HFF-Myc (cell line): ENCODE measurements at regions not wholly inside any gene's neighbourhood (a gene's known extent, or its start where the extent isn't known, plus 50 kb on each side); places are given as distances from the start of the nearest gene placed in this dataset.
"Not testable (repeated sequence)": the region's sequence is repeated elsewhere in the genome, so short reads cannot be mapped to it uniquely, and the experiment has no call there.

Source experiments
- DNase-seq: peaks from one replicate; pipeline ENCODE4 v3.0.0-alpha.2; 2011; ENCODE audit warnings: low read depth; ENCODE audit errors: extremely low read depth
- H3K4me3 ChIP-seq: replicated peaks from 2 replicates; pipeline ENCODE4 v1.5.1; 2011; ENCODE audit warnings: low read depth, mild to moderate bottlenecking, control low read depth, low read length
- TF ChIP-seq, protein P1 (sequence below): IDR thresholded peaks from 2 replicates; pipeline ENCODE4 v1.5.1; 2012; ENCODE audit warnings: mild to moderate bottlenecking, low read depth, low read length, control low read depth; ENCODE audit errors: missing control alignments

DNA sequence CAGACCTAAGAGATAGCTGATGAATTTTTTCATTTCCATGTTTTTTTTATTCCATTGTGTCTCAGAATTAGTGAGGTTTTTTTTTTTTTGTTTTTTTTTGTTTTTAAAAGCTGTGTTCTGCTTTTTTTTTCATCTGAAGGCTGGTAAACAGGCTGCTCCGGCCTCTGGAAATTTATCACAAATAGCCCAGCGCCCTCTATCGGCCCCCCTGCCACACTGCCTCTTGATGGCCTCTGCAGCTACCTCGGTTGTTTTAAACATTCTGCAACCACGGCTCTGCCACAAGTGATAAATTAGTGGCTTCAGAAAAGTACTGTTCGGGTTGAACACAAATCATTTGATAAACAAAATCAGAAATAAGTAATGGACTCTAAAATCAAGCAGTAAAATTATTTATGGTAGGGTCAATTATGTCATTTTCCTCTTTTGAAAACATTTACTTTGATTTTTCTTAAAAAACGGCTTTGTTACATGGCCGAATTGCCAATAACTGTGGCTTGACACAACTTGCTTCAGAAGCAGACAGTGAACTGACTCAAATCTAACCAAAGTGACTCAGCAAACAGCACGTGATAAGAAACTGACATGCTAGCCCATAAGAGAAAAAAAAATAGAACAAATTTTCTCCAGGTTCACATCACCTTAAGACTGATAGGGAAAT lies 87.8 kb downstream of the RSL24D1 start:
- peak; percentile 4 for DNase-seq
- H3K4me3 ChIP-seq, result no peak overlapping the region
- TF ChIP-seq, protein P1, sequence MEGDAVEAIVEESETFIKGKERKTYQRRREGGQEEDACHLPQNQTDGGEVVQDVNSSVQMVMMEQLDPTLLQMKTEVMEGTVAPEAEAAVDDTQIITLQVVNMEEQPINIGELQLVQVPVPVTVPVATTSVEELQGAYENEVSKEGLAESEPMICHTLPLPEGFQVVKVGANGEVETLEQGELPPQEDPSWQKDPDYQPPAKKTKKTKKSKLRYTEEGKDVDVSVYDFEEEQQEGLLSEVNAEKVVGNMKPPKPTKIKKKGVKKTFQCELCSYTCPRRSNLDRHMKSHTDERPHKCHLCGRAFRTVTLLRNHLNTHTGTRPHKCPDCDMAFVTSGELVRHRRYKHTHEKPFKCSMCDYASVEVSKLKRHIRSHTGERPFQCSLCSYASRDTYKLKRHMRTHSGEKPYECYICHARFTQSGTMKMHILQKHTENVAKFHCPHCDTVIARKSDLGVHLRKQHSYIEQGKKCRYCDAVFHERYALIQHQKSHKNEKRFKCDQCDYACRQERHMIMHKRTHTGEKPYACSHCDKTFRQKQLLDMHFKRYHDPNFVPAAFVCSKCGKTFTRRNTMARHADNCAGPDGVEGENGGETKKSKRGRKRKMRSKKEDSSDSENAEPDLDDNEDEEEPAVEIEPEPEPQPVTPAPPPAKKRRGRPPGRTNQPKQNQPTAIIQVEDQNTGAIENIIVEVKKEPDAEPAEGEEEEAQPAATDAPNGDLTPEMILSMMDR, result peak; percentile 87

DNA sequence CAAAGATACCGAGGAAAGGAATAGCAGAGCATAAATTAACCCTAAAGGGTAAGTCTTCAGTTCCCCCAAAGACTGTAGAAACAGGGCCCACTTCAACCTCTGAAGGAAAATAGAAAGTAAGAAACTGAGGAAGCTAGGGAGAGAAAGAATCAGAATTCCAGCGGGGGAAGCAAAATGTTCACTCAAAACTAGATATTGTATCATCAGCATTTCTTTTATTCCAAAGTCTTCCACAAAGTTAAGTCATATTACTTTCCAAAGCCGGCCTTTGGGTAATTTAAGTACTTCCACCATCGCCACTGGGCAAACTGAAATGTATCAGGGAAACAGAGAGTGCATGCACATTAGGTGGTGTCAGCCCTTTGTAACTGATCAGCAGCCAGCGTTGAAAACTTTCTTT lies 88.3 kb downstream of the RSL24D1 start:
- TF ChIP-seq, protein P1, result no peak
- DNase-seq, result no peak
- no peak overlapping the region for H3K4me3 ChIP-seq

DNA sequence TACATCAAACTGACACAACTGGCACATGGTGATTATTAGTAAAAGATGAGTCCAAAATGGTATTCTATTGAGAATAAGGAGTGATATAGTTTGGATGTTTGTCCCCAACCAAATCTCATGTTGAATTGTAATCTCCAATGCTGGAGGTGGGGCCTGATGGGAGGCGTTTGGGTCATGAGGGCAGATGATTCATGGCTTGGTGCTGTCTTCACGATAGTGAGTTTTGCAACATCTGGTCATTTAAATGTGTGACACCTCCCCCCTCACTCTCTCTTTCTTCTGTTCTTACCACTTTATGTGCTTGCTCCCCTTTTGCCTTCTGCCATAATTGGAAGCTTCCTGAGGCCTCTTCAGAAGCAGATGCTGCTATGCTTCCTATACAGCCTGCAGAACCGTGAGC lies 90.6 kb downstream of the RSL24D1 start:
- DNase-seq, result no peak
- no peak overlapping the region for H3K4me3 ChIP-seq
- TF ChIP-seq, protein P1, result no peak

DNA sequence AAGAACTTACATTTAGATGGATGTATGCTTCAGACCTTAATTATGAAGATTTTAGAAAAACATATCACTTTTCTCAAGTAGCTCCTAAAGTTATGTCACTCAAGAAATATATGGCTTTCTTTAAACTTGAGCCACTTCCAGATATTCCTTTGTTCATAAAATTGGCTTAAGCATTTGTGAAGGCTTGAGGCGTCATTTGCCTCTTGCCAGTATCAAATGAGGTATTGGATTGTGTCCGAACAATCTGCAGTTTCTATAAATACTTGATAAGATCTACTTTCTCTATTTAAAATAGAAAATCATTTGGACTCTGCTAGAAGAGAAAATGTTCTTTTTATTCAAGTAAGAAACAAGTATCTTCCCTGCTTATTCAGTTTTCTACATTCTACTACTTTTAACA lies 102.6 kb downstream of the RSL24D1 start:
- TF ChIP-seq, protein P1, result no peak
- DNase-seq, result no peak
- no peak overlapping the region for H3K4me3 ChIP-seq

DNA sequence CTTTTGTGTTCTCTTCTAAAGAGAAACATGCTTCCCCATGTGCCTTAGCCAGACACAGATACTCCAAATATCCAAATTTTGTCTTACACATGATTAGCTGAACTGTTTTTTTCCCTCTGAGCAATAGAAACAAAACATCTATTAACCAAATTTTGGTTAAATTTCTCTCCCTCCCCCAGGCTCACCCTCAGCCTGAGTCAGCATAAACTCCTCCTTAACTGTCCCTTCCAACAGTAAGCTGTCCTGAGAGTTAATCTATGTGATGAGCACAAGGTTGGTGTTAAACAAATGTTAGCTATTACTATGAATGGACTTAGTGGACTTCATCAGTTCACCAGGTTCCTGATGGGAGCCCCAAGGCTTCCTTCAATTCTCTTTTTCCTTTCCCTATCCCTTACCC lies 108.5 kb downstream of the RSL24D1 start:
- DNase-seq, result no peak
- no peak overlapping the region for H3K4me3 ChIP-seq
- TF ChIP-seq, protein P1, result no peak

DNA sequence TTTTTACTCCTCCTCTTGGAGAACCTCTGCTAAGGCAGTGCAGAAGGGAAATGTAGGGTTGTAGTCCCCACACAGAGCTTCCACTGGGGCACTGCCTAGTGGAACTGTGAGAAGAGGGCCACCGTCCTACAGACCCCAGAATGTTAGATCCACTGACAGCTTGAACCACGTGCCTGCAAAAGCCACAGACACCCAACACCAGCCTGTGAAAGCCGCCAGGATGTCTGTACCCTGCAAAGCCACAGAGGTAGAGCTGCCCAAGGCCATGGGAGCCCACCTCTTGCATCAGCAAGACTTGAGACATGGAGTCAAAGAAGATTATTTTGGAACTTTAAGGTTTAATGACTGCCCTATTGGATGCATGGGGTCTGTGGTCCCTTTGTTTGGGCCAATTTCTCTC lies 112.1 kb downstream of the RSL24D1 start:
- DNase-seq, result no peak
- TF ChIP-seq, protein P1, result no peak
- H3K4me3 ChIP-seq, result no peak overlapping the region

DNA sequence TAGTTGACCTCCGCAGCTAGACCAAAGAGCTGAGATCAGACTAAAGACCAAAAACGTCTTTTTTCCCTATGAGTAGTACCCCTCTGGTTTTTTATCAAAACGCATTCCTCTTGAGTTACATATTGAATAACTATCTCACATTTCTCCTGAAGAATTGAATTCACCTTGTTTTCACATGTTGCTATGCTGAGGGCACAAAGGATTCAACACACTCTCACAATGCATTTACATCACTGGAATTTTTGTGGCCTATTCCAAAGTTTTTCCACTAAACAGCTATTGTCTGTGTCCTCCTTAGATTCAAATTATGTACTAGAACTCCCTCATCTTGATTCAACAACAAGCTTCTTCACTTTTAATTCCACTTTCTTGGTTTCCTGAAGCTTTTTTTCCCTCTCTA lies 112.5 kb downstream of the RSL24D1 start:
- TF ChIP-seq, protein P1, result no peak
- no peak for DNase-seq
- no peak overlapping the region for H3K4me3 ChIP-seq

DNA sequence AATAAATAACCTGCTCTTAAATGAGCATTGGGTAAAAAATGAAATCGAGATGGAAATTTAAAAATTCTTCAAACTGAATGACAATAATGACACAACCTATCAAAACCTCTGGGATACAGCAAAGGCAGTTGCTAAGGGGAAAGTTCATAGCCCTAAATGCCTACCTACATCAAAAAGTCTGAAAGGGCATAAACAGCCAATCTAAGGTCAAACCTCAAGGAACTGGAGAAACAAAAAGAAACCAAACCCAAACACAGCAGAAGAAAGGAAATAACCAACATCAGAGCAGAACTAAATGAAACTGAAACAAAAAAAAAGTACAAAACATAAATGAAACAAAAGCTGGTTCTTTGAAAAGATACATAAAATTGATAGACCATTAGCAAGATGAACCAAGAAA lies 119.7 kb downstream of the RSL24D1 start:
- DNase-seq, H3K4me3 ChIP-seq: not testable (repeated sequence)
